AG04449 (cell line): ENCODE measurements at regions not wholly inside any gene's neighbourhood (a gene's known extent, or its start where the extent isn't known, plus 50 kb on each side); places are given as distances from the start of the nearest gene placed in this dataset.

Experiments used
- CTCF ChIA-PET: fragments of 350-600 bp; formaldehyde crosslinking; extraction: SDS; loops from one replicate; lab custom pipeline; 2021; ENCODE audit warnings: antibody characterized with exemption; lab: Yijun Ruan, JAX
- POLR2A ChIA-PET: fragments of 400-600, 350-600 bp; formaldehyde crosslinking; extraction: SDS; loops from one replicate; lab custom pipeline; 2020; ENCODE audit warnings: antibody characterized with exemption, inconsistent platforms; lab: Yijun Ruan, JAX
- DNase-seq: peaks from one replicate; pipeline ENCODE4 v3.0.0-alpha.2; 2010; ENCODE audit warnings: low read depth, low spot score
- H3K4me3 ChIP-seq: 2 replicates; pipeline ENCODE4 v1.5.1; 2011; ENCODE audit warnings: low read depth, mild to moderate bottlenecking, control low read depth, low read length
- TF ChIP-seq, protein P1 (sequence below): IDR thresholded peaks from one replicate; pipeline ENCODE4 v1.5.1; 2011; ENCODE audit warnings: mild to moderate bottlenecking, moderate library complexity, low read length, control low read depth, inconsistent platforms; ENCODE audit not compliant: insufficient read depth; ENCODE audit errors: missing control alignments

DNA sequence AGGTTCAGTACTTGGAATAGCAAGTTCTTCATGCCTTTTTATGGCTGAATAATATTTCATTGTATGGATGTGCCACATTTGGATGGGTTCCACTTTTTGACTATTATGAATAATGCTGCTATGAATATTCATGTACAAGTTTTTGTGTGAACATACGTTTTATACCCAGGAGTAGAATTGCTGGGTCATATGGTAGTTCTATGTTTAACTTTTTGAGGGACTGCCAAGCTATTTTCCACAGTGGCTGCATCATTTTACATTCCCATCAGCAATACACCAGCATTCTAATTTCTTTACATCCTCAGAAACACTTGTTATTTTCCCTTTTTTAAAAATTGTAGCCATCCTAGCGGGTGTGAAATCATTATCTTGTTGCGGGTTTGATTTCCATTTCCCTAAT lies 76.0 kb upstream of the PRR20G start:
- CTCF ChIA-PET = no interaction called here
- TF ChIP-seq, protein P1, sequence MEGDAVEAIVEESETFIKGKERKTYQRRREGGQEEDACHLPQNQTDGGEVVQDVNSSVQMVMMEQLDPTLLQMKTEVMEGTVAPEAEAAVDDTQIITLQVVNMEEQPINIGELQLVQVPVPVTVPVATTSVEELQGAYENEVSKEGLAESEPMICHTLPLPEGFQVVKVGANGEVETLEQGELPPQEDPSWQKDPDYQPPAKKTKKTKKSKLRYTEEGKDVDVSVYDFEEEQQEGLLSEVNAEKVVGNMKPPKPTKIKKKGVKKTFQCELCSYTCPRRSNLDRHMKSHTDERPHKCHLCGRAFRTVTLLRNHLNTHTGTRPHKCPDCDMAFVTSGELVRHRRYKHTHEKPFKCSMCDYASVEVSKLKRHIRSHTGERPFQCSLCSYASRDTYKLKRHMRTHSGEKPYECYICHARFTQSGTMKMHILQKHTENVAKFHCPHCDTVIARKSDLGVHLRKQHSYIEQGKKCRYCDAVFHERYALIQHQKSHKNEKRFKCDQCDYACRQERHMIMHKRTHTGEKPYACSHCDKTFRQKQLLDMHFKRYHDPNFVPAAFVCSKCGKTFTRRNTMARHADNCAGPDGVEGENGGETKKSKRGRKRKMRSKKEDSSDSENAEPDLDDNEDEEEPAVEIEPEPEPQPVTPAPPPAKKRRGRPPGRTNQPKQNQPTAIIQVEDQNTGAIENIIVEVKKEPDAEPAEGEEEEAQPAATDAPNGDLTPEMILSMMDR = no peak
- POLR2A ChIA-PET = no interaction called here
- DNase-seq = no peak
- no peak overlapping the region for H3K4me3 ChIP-seq

DNA sequence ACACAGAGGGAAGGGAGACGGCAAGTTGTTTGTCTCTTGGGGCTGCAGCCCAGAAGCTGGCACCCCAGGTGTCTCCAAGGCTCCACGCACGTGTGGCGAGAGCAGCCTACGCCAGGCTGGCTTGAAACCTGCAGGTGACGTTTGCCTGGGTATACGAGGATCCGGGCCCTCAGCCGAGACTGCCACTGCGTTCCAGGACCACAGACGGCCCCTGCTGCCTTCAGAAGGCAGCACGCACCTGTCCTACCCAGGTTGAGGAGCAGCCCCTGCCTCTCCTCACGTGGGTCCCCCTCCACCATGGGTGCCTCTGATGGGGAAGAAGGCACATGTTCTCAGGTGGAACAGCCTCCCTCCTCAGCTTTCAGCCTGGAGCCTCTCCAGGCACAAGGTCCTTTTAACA lies 75.3 kb upstream of the PRR20G start:
- no peak overlapping the region for H3K4me3 ChIP-seq
- no peak for DNase-seq
- ChIA-PET POLR2A (no interaction called here), CTCF (interaction anchor here (1.4 kb wide), 1 partner anchor 11 kb away, joined by 3 read pairs; no protein-coding TSS in a partner anchor)
- TF ChIP-seq, protein P1 = no peak

DNA sequence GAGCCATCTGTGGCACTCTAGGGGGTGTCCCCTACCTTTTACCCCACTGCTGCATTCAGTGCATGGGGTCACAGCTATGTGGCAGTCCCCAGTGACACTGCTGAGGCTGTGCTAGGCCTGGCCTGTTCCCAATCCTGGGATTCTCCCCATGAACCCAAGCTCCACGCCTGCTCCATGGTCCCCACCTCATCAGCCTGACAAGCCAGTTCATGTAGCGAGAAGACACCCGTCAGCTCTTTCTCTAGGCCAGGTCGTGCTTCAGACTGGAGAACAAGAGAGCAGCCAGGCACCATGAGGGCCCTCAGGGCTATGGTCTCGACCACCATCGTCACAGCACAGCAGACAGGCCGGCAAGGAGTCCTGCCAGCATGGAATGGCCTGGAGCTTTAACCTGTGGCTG lies 72.8 kb upstream of the PRR20G start:
- TF ChIP-seq, protein P1 = no peak
- POLR2A ChIA-PET = no interaction called here
- CTCF ChIA-PET = interaction anchor here (2.1 kb wide), 1 partner anchor 14 kb away, joined by 6 read pairs; no protein-coding TSS in a partner anchor

DNA sequence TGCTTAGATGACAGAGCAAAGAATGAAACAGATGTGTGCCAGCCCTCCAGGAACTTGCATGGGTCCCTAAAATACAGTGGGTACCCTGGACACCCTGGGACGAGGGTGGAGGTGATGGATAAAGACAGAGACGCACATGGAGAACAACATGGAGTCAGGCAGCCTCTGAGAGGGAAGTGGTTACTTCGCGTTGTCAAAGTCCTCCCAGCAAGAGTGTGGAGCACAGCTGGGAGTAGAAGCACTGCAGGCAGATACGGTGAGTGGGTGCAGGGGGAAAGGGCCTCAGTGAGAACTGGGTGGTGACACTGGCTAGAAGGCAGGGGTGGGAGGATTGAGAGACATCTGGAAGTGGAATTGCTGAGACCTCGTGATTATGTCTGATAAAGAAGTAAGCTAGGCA lies 70.8 kb upstream of the PRR20G start:
- ChIA-PET CTCF (no interaction called here), POLR2A (no interaction called here)
- TF ChIP-seq, protein P1 = no peak
- no peak overlapping the region for H3K4me3 ChIP-seq
- DNase-seq = no peak

More for the DNA sequence above, 72.8 kb upstream of the PRR20G start:
- no peak for DNase-seq
- no peak overlapping the region for H3K4me3 ChIP-seq

DNA sequence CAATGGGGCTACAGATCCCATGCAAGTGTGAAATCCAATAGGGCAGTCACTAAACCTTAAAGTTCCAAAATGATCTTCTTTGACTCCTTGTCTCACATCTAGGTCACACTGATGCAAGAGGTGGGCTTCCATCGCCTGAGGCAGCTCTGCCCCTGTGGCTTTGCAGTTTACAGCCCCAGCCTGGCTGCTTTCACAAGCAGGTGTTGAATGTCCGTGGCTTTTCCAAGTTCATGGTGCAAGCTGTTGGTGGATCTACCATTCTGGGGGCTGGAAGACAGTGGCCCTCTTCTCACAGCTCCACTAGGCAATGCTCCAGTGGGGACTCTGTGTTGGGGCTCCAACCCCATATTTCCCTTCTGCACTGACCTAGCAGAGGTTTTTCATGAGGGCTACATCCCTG lies 68.5 kb upstream of the PRR20G start:
- TF ChIP-seq, protein P1 = no peak
- no peak for DNase-seq
- ChIA-PET CTCF (no interaction called here), POLR2A (no interaction called here)
- no peak overlapping the region for H3K4me3 ChIP-seq

DNA sequence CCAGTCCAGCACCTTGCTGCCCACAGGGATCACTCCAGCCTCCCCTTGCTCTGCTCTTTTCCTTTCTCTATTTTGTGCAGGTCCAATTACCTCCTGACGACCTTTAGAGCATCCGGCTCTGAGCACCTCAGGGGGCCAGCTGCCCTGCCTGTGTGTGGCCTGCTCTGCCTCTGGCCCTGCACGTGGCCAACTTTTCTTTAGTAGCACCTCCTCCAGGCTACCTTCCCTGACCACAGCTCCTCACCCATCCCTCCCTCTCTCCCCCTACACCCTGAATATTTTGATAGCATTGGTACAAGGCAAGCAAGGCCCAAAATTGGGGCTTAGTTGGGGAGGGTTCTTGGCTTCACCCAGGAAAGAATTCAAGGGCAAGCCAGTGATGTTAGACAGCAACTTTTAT lies 66.9 kb upstream of the PRR20G start:
- DNase-seq = no peak
- no peak overlapping the region for H3K4me3 ChIP-seq
- ChIA-PET POLR2A (no interaction called here), CTCF (no interaction called here)
- TF ChIP-seq, protein P1 = no peak
